Caco-2 (cell line): ENCODE measurements at regions not wholly inside any gene's neighbourhood (a gene's known extent, or its start where the extent isn't known, plus 50 kb on each side); places are given as distances from the start of the nearest gene placed in this dataset.

Source experiments
- BruUV-seq: library from RNA; stranded (reverse); fragments of 400-500 nt; replicated peaks from 2 replicates; lab custom pipeline; 2021; lab: Mats Ljungman, UMichigan
- CTCF ChIA-PET: fragments of 300-600 bp; sonication (Branson Sonifier 250); formaldehyde crosslinking; loops from one replicate; lab custom pipeline; 2022; ENCODE audit warnings: antibody characterized with exemption; lab: Charles Lee
- POLR2A ChIA-PET: fragments of 300-600 bp; sonication (Branson Sonifier 250); formaldehyde crosslinking; loops from one replicate; lab custom pipeline; 2022; ENCODE audit warnings: antibody characterized with exemption; lab: Charles Lee
- DNase-seq, 2 experiments: peaks; one replicate each; pipeline versions ENCODE4 v3.0.0 to v3.0.0-alpha.2; 2020 to 2022
- H3K27me3 ChIP-seq: replicated peaks from 2 replicates; pipeline ENCODE4 v1.6.0; 2011; ENCODE audit warnings: low read length; ENCODE audit not compliant: control insufficient read depth, insufficient read depth
- H3K36me3 ChIP-seq: 2 replicates; pipeline ENCODE4 v1.5.1; 2011; ENCODE audit warnings: low read length; ENCODE audit not compliant: control insufficient read depth, insufficient read depth
- H3K4me1 ChIP-seq: fragments of 250-450 bp; sonication (Bioruptor Pico); 2 replicates; pipeline ENCODE4 v1.5.1; 2020; ENCODE audit warnings: mild to moderate bottlenecking
- H3K4me3 ChIP-seq: 2 replicates; pipeline ENCODE4 v1.5.1; 2011; ENCODE audit warnings: low read depth, mild to moderate bottlenecking, control low read depth, low read length
- H3K9me3 ChIP-seq: fragments of 250-450 bp; sonication (Bioruptor Pico); 2 replicates; pipeline ENCODE4 v1.5.1; 2020; ENCODE audit warnings: mild to moderate bottlenecking, moderate library complexity
- H3K27ac Mint-ChIP-seq: one replicate; pipeline ENCODE4 v1.8.0; 2022; ENCODE audit warnings: mixed read lengths; ENCODE audit not compliant: unreplicated experiment
- H3K27me3 Mint-ChIP-seq: one replicate; pipeline ENCODE4 v1.8.0; 2022; ENCODE audit warnings: mixed read lengths; ENCODE audit not compliant: insufficient read depth, unreplicated experiment
- H3K36me3 Mint-ChIP-seq: one replicate; pipeline ENCODE4 v1.8.0; 2022; ENCODE audit warnings: mild to moderate bottlenecking, mixed read lengths; ENCODE audit not compliant: insufficient read depth, unreplicated experiment
- H3K4me1 Mint-ChIP-seq: one replicate; pipeline ENCODE4 v1.8.0; 2022; ENCODE audit warnings: low read depth, mixed read lengths; ENCODE audit not compliant: unreplicated experiment
- H3K4me3 Mint-ChIP-seq: one replicate; pipeline ENCODE4 v1.8.0; 2022; ENCODE audit warnings: mild to moderate bottlenecking, moderate library complexity, mixed read lengths; ENCODE audit not compliant: unreplicated experiment
- H3K9me3 Mint-ChIP-seq: one replicate; pipeline ENCODE4 v1.8.0; 2022; ENCODE audit warnings: mixed read lengths; ENCODE audit not compliant: unreplicated experiment
- intact Hi-C: fragments of 100-400 bp; cut with micrococcal nuclease; formaldehyde crosslinking; loops from one replicate; pipeline ENCODE4 v1.10.0; 2022; ENCODE audit not compliant: unreplicated experiment
- TF ChIP-seq, protein P1 (sequence below), 2 experiments: fragments of 200-600 bp in 1 of 2; IDR thresholded peaks; 1 replicate in 1 of 2; 2 replicates in 1 of 2; pipeline versions ENCODE4 v1.5.1 to v1.8.0; 2011 to 2022; ENCODE audit warnings: antibody characterized with exemption in 1 of 2, control low read depth in 1 of 2, inconsistent platforms in 1 of 2, low read depth in 1 of 2, low read length in 1 of 2, mild to moderate bottlenecking in 1 of 2, moderate library complexity in 1 of 2; ENCODE audit not compliant: insufficient read depth in 1 of 2, severe bottlenecking in 1 of 2, unreplicated experiment in 1 of 2

DNA sequence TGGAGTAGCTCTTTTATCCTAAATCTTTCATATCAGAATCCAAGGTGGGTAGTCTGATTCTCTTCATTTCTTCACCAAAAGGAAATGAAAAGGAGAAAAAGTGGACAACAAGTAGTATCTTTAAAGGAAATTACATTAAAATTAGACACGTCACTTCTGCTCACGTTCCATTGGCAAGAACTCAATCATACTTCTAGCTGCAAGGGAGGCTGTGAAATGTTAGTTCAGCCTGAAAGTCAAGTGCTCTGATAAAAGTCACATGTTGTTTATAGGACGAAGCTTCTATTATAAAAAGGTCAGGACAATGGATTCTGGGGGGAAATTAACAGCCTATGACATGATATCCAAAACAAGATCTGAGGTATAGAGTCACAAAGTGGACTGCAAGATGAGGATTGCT is 164.6 kb upstream of the MCTP2 start:
- H3K4me1 Mint-ChIP-seq = peaks cover 6% of the 10 kb centered on the region
- no peaks in the 10 kb centered on the region for H3K4me1 ChIP-seq
- no peak overlapping the region for H3K27ac Mint-ChIP-seq
- TF ChIP-seq, protein P1, sequence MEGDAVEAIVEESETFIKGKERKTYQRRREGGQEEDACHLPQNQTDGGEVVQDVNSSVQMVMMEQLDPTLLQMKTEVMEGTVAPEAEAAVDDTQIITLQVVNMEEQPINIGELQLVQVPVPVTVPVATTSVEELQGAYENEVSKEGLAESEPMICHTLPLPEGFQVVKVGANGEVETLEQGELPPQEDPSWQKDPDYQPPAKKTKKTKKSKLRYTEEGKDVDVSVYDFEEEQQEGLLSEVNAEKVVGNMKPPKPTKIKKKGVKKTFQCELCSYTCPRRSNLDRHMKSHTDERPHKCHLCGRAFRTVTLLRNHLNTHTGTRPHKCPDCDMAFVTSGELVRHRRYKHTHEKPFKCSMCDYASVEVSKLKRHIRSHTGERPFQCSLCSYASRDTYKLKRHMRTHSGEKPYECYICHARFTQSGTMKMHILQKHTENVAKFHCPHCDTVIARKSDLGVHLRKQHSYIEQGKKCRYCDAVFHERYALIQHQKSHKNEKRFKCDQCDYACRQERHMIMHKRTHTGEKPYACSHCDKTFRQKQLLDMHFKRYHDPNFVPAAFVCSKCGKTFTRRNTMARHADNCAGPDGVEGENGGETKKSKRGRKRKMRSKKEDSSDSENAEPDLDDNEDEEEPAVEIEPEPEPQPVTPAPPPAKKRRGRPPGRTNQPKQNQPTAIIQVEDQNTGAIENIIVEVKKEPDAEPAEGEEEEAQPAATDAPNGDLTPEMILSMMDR (IDR thresholded peaks at IDR 0.05; ENCODE audit: insufficient read depth in 1 of 2, low read depth in 1 of 2, low read length in 1 of 2, severe bottlenecking in 1 of 2, unreplicated experiment in 1 of 2) = no peak
- no TSS peak for BruUV-seq
- peaks cover 11% of the 10 kb centered on the region for H3K9me3 ChIP-seq
- no peaks in the 10 kb centered on the region for H3K27me3 ChIP-seq
- H3K36me3 Mint-ChIP-seq = no peaks in the 10 kb centered on the region
- DNase-seq = no peak
- no peak overlapping the region for H3K4me3 ChIP-seq
- ChIA-PET POLR2A (no interaction called here), CTCF (no interaction called here)
- no peaks in the 10 kb centered on the region for H3K27me3 Mint-ChIP-seq
- peaks cover 16% of the 10 kb centered on the region for H3K9me3 Mint-ChIP-seq
- intact Hi-C loops = no loop called here
- H3K36me3 ChIP-seq = no peaks in the 10 kb centered on the region
- H3K4me3 Mint-ChIP-seq = no peak overlapping the region

DNA sequence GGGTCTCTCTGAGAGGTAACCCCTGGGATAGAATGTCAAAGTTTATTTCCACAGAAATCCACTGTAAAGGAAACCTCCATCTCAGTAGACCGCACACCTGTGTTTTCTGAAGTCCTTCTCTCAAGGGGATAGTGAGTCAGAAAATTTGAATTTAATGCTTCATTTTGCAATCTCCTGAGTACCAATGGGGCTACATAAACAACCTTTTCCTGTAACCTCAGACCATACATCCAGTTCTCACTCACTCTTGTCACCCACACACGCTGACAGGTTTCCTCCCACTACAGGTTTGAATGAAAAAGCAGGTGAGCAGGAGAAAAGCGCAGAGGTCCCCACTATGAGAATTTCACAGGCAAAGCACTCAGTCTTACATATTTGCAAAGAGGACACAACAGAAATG is 165.3 kb upstream of the MCTP2 start:
- ChIA-PET POLR2A (no interaction called here), CTCF (no interaction called here)
- Histone ChIP-seq H3K4me1 (0 out of 2 replicates have a peak, but pooled peaks cover under 1% of the 10 kb centered on the region), H3K36me3 (no peaks in the 10 kb centered on the region), H3K9me3 (peaks cover 11% of the 10 kb centered on the region), H3K27me3 (no peaks in the 10 kb centered on the region), H3K4me3 (no peak overlapping the region)
- TF ChIP-seq, protein P1 (IDR thresholded peaks at IDR 0.05; ENCODE audit: insufficient read depth in 1 of 2, low read depth in 1 of 2, low read length in 1 of 2, severe bottlenecking in 1 of 2, unreplicated experiment in 1 of 2) = no peak
- intact Hi-C loops = no loop called here
- BruUV-seq = no TSS peak
- Mint-ChIP-seq H3K4me1 (peaks cover 6% of the 10 kb centered on the region), H3K9me3 (peaks cover 16% of the 10 kb centered on the region), H3K27ac (no peak overlapping the region), H3K4me3 (no peak overlapping the region), H3K36me3 (no peaks in the 10 kb centered on the region), H3K27me3 (no peaks in the 10 kb centered on the region)
- no peak for DNase-seq

DNA sequence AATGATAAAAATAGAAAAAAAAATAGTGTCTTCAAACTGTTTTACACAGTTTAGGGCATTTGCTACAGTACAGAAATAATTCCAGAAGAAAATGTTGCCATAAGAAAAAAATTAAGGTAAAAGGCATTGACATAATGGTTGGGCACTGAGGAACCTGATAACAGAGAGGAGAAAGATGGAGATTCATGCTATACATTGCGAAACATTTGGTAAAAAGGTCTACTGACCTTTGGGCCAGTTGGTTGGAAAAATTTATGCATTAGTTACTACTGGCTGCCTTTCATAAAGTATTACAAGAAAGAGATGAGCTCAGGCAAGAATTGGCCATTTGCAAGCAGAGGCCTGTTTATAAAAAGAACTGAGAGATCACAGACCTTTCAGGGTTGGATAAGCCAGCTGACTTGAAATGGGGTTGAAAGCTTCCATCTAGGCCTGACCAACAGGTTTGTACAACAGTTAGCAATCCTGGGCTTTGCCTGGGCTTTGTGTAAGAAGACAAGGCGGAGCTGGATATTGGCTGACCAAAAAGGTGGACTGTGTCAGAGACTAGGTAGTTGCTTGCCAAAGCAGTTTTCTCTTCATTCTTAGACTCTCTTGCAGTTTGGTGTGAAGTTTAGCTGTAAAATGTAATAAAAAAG is 166.6 kb upstream of the MCTP2 start:
- intact Hi-C loops = no loop called here
- no peak overlapping the region for H3K4me3 Mint-ChIP-seq
- no peaks in the 10 kb centered on the region for H3K27me3 ChIP-seq
- TF ChIP-seq, protein P1 (IDR thresholded peaks at IDR 0.05; ENCODE audit: insufficient read depth in 1 of 2, low read depth in 1 of 2, low read length in 1 of 2, severe bottlenecking in 1 of 2, unreplicated experiment in 1 of 2) = no peak
- H3K9me3 Mint-ChIP-seq = peaks cover 16% of the 10 kb centered on the region
- no peak overlapping the region for H3K27ac Mint-ChIP-seq
- BruUV-seq = no TSS peak
- ChIA-PET CTCF (no interaction called here), POLR2A (no interaction called here)
- no peaks in the 10 kb centered on the region for H3K27me3 Mint-ChIP-seq
- H3K36me3 Mint-ChIP-seq = no peaks in the 10 kb centered on the region
- no peaks in the 10 kb centered on the region for H3K4me1 Mint-ChIP-seq
- H3K4me3 ChIP-seq = no peak overlapping the region
- H3K36me3 ChIP-seq = no peaks in the 10 kb centered on the region
- 0 out of 2 replicates have a peak, but pooled peaks cover 4% of the 10 kb centered on the region for H3K4me1 ChIP-seq
- no peak for DNase-seq
- peaks cover 11% of the 10 kb centered on the region for H3K9me3 ChIP-seq
